ENCODE measurements at regions not wholly inside any gene's neighbourhood (a gene's known extent, or its start where the extent isn't known, plus 50 kb on each side); places are given as distances from the start of the nearest gene placed in this dataset.

- ChIA-PET POLR2A (interaction anchor here (0.7 kb wide), 1 partner anchor 287 kb away, joined by 6 read pairs; no protein-coding TSS in a partner anchor), CTCF (interaction anchor here (2.1 kb wide), 1 partner anchor 24 kb away, joined by 6 read pairs; no protein-coding TSS in a partner anchor)
- DNase-seq (ENCODE audit: extremely low spot score) = no peak
- TF ChIP-seq CTCF (IDR thresholded peaks at IDR 0.05; ENCODE audit: control extremely low read depth, extremely low read depth, low read depth, missing control alignments) = no peak
Observed at GRCh38 chr6:7045331-7045730, 62.4 kb upstream of the RREB1 start.

- CTCF ChIA-PET = interaction anchor here (1.0 kb wide), 2 partner anchors 21 to 46 kb away, joined by 3 to 4 read pairs; no protein-coding TSS in a partner anchor
- no peak for TF ChIP-seq CTCF (IDR thresholded peaks at IDR 0.05; ENCODE audit: control extremely low read depth, extremely low read depth, low read depth, missing control alignments)
- POLR2A ChIA-PET = interaction anchor here (0.7 kb wide), 1 partner anchor 287 kb away, joined by 6 read pairs; no protein-coding TSS in a partner anchor
- no peak for DNase-seq (ENCODE audit: extremely low spot score)
Observed at GRCh38 chr6:7045746-7046145, 62.0 kb upstream of the RREB1 start.

GRCh38 chr6:7047128-7047527, 60.6 kb upstream of the RREB1 start:
- TF ChIP-seq CTCF (IDR thresholded peaks at IDR 0.05; ENCODE audit: control extremely low read depth, extremely low read depth, low read depth, missing control alignments) = no peak
- POLR2A ChIA-PET = no interaction called here
- DNase-seq (ENCODE audit: extremely low spot score) = no peak
- CTCF ChIA-PET = interaction anchor here (1.0 to 1.2 kb wide), 2 partner anchors 10 to 12 kb away, joined by 3 to 4 read pairs; no protein-coding TSS in a partner anchor

GRCh38 chr6:7047966-7048365, 59.8 kb upstream of the RREB1 start:
- no peak for TF ChIP-seq CTCF (IDR thresholded peaks at IDR 0.05; ENCODE audit: control extremely low read depth, extremely low read depth, low read depth, missing control alignments)
- ChIA-PET POLR2A (no interaction called here), CTCF (interaction anchor here (1.0 to 1.4 kb wide), 4 partner anchors 8 to 95 kb away, joined by 3 to 4 read pairs (median 3); no protein-coding TSS in a partner anchor)
- no peak for DNase-seq (ENCODE audit: extremely low spot score)

GRCh38 chr6:7048894-7049293, 58.9 kb upstream of the RREB1 start:
- DNase-seq (ENCODE audit: extremely low spot score) = no peak
- CTCF ChIA-PET = interaction anchor here (1.0 to 1.4 kb wide), 3 partner anchors 9 to 96 kb away, joined by 3 read pairs; no protein-coding TSS in a partner anchor
- no peak for TF ChIP-seq CTCF (IDR thresholded peaks at IDR 0.05; ENCODE audit: control extremely low read depth, extremely low read depth, low read depth, missing control alignments)
- POLR2A ChIA-PET = no interaction called here

- no peak for TF ChIP-seq CTCF (IDR thresholded peaks at IDR 0.05; ENCODE audit: control extremely low read depth, extremely low read depth, low read depth, missing control alignments)
- DNase-seq (ENCODE audit: extremely low spot score) = no peak
- POLR2A ChIA-PET = no interaction called here
- CTCF ChIA-PET = no interaction called here
Observed at GRCh38 chr6:7050004-7050403, 57.8 kb upstream of the RREB1 start.
